ENCODE measurements at regions not wholly inside any gene's neighbourhood (a gene's known extent, or its start where the extent isn't known, plus 50 kb on each side); places are given as distances from the start of the nearest gene placed in this dataset.
"Not testable (repeated sequence)": the region's sequence is repeated elsewhere in the genome, so short reads cannot be mapped to it uniquely, and the experiment has no call there.

GRCh38 chr12:73632191-73632590, 905.4 kb upstream of the ATXN7L3B start:
- POLR2A ChIA-PET: no interaction called here
- Histone ChIP-seq H3K4me3 (no peak overlapping the region), H3K9me3 (no peaks in the 10 kb centered on the region), H3K4me2 (no peak overlapping the region), H3K4me1 (no peaks in the 10 kb centered on the region), H3K27ac (no peak overlapping the region)
- ATAC-seq (no peak), FAIRE-seq (no peak), DNase-seq (ENCODE audit: low read depth in 1 of 2, low spot score in 1 of 2) (no peak)
- TF ChIP-seq KDM5A (IDR thresholded peaks at IDR 0.05): no peak
- no peak for TF ChIP-seq ZFP36 (IDR thresholded peaks at IDR 0.05; ENCODE audit: borderline replicate concordance, partially characterized antibody)
- CTCF ChIA-PET: no interaction called here

DNA sequence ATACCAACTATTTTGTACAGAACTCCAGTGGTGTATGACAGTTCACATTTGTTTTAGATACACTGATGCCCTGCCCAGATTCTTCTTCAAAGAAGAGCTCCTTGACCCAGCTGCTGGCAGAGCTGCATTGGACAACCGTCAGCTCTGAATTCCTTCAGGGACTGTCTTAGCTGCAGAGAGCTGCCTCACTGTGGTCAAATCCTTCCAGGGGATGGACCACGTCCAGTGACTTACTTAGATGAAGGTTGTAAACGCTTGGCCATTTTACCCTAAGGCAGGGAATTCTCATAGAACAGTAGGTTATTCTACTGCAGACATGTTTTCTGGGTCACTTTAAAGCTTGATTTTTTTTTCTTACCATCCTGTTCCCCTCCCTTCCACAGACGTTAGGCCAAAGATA, 905.0 kb upstream of the ATXN7L3B start:
- no peak for FAIRE-seq
- WGBS (ENCODE audit: missing lambda C conversion rate): 11% methylated on average over 4 of the region's 4 CpGs

DNA sequence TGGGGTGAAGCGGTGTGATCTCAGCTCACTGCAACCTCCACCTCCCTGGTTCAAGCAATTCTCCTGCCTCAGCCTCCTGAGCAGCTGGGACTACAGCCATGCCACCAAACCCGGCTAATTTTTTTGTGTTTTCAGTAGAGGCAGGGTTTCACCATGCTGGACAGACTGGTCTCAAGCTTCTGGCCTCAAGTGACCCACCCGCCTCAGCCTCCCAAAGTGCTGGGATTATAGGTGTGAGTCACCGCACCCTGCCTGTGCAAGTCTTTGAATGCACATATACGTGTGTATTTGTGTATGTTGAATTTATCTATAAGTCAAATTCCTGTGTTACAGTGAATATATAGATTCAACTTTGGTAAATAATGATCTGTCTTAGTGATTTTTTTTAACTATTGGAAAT, 898.2 kb upstream of the ATXN7L3B start:
- whole genome bisulfite sequencing (ENCODE audit: missing lambda C conversion rate): 28% methylated on average over 5 of the region's 5 CpGs
- DNase-seq (ENCODE audit: low read depth in 1 of 2, low spot score in 1 of 2); ATAC-seq; H3K4me2 ChIP-seq; POLR2A ChIA-PET; H3K9me3 ChIP-seq; CTCF ChIA-PET; H3K4me1 ChIP-seq; FAIRE-seq; H3K27ac ChIP-seq; H3K4me3 ChIP-seq: not testable (repeated sequence)

More for the DNA sequence above, 905.0 kb upstream of the ATXN7L3B start:
- no peak for DNase-seq (ENCODE audit: low read depth in 1 of 2, low spot score in 1 of 2)
- POLR2A ChIA-PET: no interaction called here
- no peaks in the 10 kb centered on the region for H3K9me3 ChIP-seq
- TF ChIP-seq HES2 (IDR thresholded peaks at IDR 0.05) (no peak), JUN (IDR thresholded peaks at IDR 0.05) (no peak), USF2 (IDR thresholded peaks at IDR 0.05) (no peak), NFE2L2 (conservative IDR thresholded peaks at IDR 0.05; ENCODE audit: low read length) (no peak), ESRRA (IDR thresholded peaks at IDR 0.05; ENCODE audit: borderline replicate concordance, low read length) (no peak), PHF8 (IDR thresholded peaks at IDR 0.05; ENCODE audit: borderline replicate concordance, low read depth) (no peak), REST (IDR thresholded peaks at IDR 0.05) (no peak)
- TF ChIP-seq, protein P1, sequence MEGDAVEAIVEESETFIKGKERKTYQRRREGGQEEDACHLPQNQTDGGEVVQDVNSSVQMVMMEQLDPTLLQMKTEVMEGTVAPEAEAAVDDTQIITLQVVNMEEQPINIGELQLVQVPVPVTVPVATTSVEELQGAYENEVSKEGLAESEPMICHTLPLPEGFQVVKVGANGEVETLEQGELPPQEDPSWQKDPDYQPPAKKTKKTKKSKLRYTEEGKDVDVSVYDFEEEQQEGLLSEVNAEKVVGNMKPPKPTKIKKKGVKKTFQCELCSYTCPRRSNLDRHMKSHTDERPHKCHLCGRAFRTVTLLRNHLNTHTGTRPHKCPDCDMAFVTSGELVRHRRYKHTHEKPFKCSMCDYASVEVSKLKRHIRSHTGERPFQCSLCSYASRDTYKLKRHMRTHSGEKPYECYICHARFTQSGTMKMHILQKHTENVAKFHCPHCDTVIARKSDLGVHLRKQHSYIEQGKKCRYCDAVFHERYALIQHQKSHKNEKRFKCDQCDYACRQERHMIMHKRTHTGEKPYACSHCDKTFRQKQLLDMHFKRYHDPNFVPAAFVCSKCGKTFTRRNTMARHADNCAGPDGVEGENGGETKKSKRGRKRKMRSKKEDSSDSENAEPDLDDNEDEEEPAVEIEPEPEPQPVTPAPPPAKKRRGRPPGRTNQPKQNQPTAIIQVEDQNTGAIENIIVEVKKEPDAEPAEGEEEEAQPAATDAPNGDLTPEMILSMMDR (IDR thresholded peaks at IDR 0.05): no peak
- TF ChIP-seq, protein P2, sequence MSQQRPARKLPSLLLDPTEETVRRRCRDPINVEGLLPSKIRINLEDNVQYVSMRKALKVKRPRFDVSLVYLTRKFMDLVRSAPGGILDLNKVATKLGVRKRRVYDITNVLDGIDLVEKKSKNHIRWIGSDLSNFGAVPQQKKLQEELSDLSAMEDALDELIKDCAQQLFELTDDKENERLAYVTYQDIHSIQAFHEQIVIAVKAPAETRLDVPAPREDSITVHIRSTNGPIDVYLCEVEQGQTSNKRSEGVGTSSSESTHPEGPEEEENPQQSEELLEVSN (IDR thresholded peaks at IDR 0.05; ENCODE audit: borderline replicate concordance, low read depth): no peak
- TF ChIP-seq, protein P3, sequence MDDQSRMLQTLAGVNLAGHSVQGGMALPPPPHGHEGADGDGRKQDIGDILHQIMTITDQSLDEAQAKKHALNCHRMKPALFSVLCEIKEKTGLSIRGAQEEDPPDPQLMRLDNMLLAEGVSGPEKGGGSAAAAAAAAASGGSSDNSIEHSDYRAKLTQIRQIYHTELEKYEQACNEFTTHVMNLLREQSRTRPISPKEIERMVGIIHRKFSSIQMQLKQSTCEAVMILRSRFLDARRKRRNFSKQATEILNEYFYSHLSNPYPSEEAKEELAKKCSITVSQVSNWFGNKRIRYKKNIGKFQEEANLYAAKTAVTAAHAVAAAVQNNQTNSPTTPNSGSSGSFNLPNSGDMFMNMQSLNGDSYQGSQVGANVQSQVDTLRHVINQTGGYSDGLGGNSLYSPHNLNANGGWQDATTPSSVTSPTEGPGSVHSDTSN (IDR thresholded peaks at IDR 0.05): no peak
- H3K4me1 ChIP-seq: no peaks in the 10 kb centered on the region
- ATAC-seq: no peak
- CTCF ChIA-PET: no interaction called here
- no peak overlapping the region for H3K27ac ChIP-seq
- H3K4me2 ChIP-seq: no peak overlapping the region
- H3K4me3 ChIP-seq: no peak overlapping the region

Measured in A549 (cell line).